Activated CD4-positive, alpha-beta T cell treated with anti-CD3 and anti-CD28 coated beads, Interleukin-10, Interleukin-2, amounts not matched to agents 100 ng/mL and 50 ng/mL, durations not matched to agents 16 hours and 8 hours (primary cell): ENCODE measurements at regions not wholly inside any gene's neighbourhood (a gene's known extent, or its start where the extent isn't known, plus 50 kb on each side); places are given as distances from the start of the nearest gene placed in this dataset.
"Not testable (repeated sequence)": the region's sequence is repeated elsewhere in the genome, so short reads cannot be mapped to it uniquely, and the experiment has no call there.

Source experiments
- DNase-seq: peaks from one replicate; pipeline ENCODE4 v3.0.0-alpha.2; 2020

GRCh38 chr10:120209124-120209762 is 247.8 kb upstream of the PLPP4 start:
- DNase-seq: no peak

- no peak for DNase-seq
These were observed 244.8 kb upstream of the PLPP4 start for GRCh38 chr10:120212275-120212674.

- DNase-seq: not testable (repeated sequence)
These were observed 243.7 kb upstream of the PLPP4 start for GRCh38 chr10:120213283-120213682.

- DNase-seq: no peak
These were observed 239.3 kb upstream of the PLPP4 start for GRCh38 chr10:120217736-120218135.

- peak; percentile 58 for DNase-seq
These were observed 235.0 kb upstream of the PLPP4 start for GRCh38 chr10:120221873-120222485.

- DNase-seq: no peak
These were observed 227.4 kb upstream of the PLPP4 start for GRCh38 chr10:120229641-120230040.

GRCh38 chr10:120239695-120240094 is 217.3 kb upstream of the PLPP4 start:
- not testable (repeated sequence) for DNase-seq

- DNase-seq: no peak
These were observed 205.1 kb upstream of the PLPP4 start for GRCh38 chr10:120251821-120252442.

- DNase-seq: no peak
These were observed 203.9 kb upstream of the PLPP4 start for GRCh38 chr10:120253131-120253530.

- no peak for DNase-seq
These were observed 196.6 kb upstream of the PLPP4 start for GRCh38 chr10:120260456-120260855.

GRCh38 chr10:120262857-120263547 is 194.0 kb upstream of the PLPP4 start:
- DNase-seq: no peak

- DNase-seq: no peak
These were observed 191.0 kb upstream of the PLPP4 start for GRCh38 chr10:120266022-120266421.

- no peak for DNase-seq
These were observed 186.1 kb upstream of the PLPP4 start for GRCh38 chr10:120270906-120271305.

GRCh38 chr10:120271696-120272095 is 185.3 kb upstream of the PLPP4 start:
- no peak for DNase-seq

GRCh38 chr10:120272350-120272749 is 184.7 kb upstream of the PLPP4 start:
- DNase-seq: no peak

GRCh38 chr10:120278069-120278468 is 179.0 kb upstream of the PLPP4 start:
- no peak for DNase-seq

GRCh38 chr10:120279196-120279595 is 177.8 kb upstream of the PLPP4 start:
- no peak for DNase-seq

GRCh38 chr10:120282421-120282820 is 174.6 kb upstream of the PLPP4 start:
- no peak for DNase-seq

- no peak for DNase-seq
These were observed 174.1 kb upstream of the PLPP4 start for GRCh38 chr10:120282846-120283492.

GRCh38 chr10:120285408-120285807 is 171.6 kb upstream of the PLPP4 start:
- DNase-seq: no peak

GRCh38 chr10:120286280-120286679 is 170.7 kb upstream of the PLPP4 start:
- DNase-seq: no peak

- DNase-seq: no peak
These were observed 156.5 kb upstream of the PLPP4 start for GRCh38 chr10:120300513-120300912.

- no peak for DNase-seq
These were observed 148.4 kb upstream of the PLPP4 start for GRCh38 chr10:120308589-120308988.
